ENCODE measurements at regions not wholly inside any gene's neighbourhood (a gene's known extent, or its start where the extent isn't known, plus 50 kb on each side); places are given as distances from the start of the nearest gene placed in this dataset.

DNA sequence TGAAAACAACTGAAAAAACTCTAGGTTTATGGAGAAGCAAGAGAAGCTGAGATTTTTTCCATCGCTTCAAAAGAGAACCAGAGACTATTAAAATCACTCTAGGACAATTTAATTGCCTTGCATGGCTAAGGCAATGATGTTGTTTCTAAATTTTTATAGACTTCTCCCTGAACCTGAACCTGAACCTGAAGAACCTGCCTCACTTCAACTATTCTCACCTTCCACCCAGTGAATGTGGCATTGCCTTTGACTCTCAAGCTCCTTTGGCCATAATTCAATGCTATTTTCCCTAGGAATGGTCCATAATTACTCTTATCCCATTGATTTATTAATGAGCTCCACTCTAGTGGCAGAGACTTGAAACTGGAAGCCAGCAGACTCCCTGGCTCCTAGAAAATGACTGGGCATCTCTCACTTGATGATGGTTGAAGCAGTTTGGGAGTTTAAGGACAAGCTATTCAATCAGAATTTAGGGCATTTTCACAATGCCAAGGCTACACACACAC lies 303.8 kb upstream of the UBE2E3 start:
- TF ChIP-seq REST (IDR thresholded peaks at IDR 0.05; ENCODE audit: insufficient read depth in 1 of 2, low read depth in 2 of 2, low read length in 2 of 2): no peak
- TF ChIP-seq POLR2AphosphoS5 (IDR thresholded peaks at IDR 0.05; ENCODE audit: low read depth, low read length): no peak
- TF ChIP-seq TAF1 (IDR thresholded peaks at IDR 0.05; ENCODE audit: borderline replicate concordance, insufficient read depth, low read length): no peak
- no peak for TF ChIP-seq SIN3A (IDR thresholded peaks at IDR 0.05; ENCODE audit: borderline replicate concordance, insufficient read depth, low read length)
